HFF-Myc (cell line): ENCODE measurements at regions not wholly inside any gene's neighbourhood (a gene's known extent, or its start where the extent isn't known, plus 50 kb on each side); places are given as distances from the start of the nearest gene placed in this dataset.

Experiments used
- DNase-seq: peaks from one replicate; pipeline ENCODE4 v3.0.0-alpha.2; 2011; ENCODE audit warnings: low read depth; ENCODE audit errors: extremely low read depth
- H3K4me3 ChIP-seq: replicated peaks from 2 replicates; pipeline ENCODE4 v1.5.1; 2011; ENCODE audit warnings: low read depth, mild to moderate bottlenecking, control low read depth, low read length
- CTCF ChIP-seq: IDR thresholded peaks from 2 replicates; pipeline ENCODE4 v1.5.1; 2012; ENCODE audit warnings: mild to moderate bottlenecking, low read depth, low read length, control low read depth; ENCODE audit errors: missing control alignments

DNA sequence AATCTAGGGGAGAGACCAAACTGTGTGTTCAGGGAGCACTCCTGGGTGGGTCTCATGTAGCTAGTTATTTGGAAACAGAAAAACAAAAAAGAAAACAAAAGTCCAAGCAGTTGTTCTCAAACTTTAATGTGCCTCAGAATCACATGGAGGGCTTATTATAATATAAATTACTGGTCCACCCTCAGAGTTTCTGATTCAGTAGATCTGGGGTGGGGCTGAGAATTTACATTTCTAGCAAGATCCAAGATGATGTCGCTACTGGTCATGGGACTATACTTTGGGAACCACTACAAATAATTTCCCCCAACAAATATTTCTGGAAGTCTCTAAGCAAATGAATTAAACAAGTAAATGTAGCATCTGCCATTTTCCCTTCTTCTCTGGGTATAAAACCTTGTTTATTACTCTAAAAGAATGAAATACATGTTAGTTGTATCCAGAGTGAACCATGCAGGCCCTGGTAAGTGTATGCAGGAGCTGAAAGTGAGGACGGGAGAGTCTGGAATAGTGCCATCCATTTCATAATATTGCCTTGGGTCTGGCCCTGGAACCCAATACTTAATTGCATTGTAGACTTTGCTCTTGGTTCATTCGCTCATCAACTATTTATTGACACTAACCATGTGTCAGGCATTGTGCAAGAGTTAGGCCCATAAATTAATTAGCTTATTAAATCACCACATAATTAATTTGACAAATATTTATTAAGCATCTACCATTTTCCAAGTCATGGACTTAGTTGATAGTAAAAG is 490.8 kb downstream of the EPM2A start:
- TF ChIP-seq CTCF, result no peak
- no peak for DNase-seq
- no peak overlapping the region for H3K4me3 ChIP-seq

- no peak overlapping the region for H3K4me3 ChIP-seq
- DNase-seq, result no peak
- no peak for TF ChIP-seq CTCF
Observed at GRCh38 chr6:145245119-145245518, 490.2 kb downstream of the EPM2A start.

- no peak overlapping the region for H3K4me3 ChIP-seq
- DNase-seq, result peak; percentile 58
- no peak for TF ChIP-seq CTCF
Observed at GRCh38 chr6:145247692-145248419, 487.5 kb downstream of the EPM2A start.

GRCh38 chr6:145250436-145250835 is 484.9 kb downstream of the EPM2A start:
- no peak for TF ChIP-seq CTCF
- DNase-seq, result no peak
- no peak overlapping the region for H3K4me3 ChIP-seq

DNA sequence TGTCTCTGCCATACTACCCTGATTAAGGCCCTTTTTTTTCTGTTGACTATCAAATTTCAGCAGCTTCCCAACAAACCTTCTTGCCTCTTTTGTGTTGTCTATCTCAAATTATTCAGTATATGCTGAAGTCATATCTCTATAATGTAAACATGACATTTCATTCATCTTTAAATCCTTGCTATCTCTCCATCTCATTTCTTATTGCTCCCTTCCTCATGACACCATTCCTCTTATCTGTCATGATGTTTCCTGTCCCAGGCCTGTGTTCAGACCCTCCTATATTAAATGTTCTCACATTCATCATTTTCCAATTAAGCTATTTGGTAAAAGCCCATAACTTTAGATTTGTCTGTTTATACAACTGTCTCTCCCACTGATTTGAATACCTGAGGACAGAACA is 482.6 kb downstream of the EPM2A start:
- DNase-seq, result no peak
- no peak overlapping the region for H3K4me3 ChIP-seq
- TF ChIP-seq CTCF, result no peak

DNA sequence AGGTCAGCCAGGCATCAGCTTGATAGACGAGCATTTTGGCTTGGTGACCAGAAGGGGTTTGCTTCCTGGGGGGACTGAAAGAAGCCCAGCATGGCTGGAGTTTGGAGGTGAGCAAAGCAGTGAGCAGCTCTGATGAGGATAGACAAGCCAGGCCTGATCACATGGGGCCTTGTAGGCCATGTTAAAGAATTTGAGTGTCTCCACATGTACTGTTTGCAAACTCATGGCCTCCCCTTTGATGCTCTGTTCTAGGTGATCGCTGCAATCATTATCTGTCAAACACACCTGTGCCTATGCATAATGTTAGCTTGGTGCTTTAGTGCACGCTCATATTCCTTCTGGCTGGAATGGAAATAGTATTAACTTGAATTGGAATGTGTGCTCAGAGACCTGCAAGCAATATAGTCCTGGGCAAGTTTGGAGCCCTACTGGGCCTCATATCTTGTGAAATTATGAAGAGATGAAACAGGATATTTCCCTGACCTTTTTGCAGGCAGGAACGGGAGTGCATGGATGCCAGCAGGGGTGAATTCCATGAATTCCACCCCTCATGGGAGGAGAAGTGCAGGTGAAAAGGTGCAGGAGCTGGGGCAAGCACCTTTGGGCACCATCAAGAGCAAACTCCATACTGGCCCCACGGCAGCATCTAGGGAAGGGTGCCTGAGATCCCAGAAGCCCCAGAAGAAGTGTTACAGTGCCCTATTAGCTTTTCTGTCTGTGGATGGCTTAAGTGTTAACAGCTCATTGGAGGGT is 480.5 kb downstream of the EPM2A start:
- H3K4me3 ChIP-seq, result no peak overlapping the region
- TF ChIP-seq CTCF, result no peak
- DNase-seq, result no peak
